Pancreas (tissue), 10 donors: ENCODE measurements at regions not wholly inside any gene's neighbourhood (a gene's known extent, or its start where the extent isn't known, plus 50 kb on each side); places are given as distances from the start of the nearest gene placed in this dataset.
"Not testable (repeated sequence)": the region's sequence is repeated elsewhere in the genome, so short reads cannot be mapped to it uniquely, and the experiment has no call there.

Experiments used
- ATAC-seq, 4 donors: fragments of 200-7000 bp; cut with Tn5 transposase; one replicate each; pipeline versions ENCODE4 v1.8.0 to v1.9.1; 2020; ENCODE audit warnings: mild to moderate bottlenecking in 4 of 4, moderate library complexity in 4 of 4
- DNase-seq, 6 donors: peaks; one replicate each; pipeline ENCODE4 v3.0.0-alpha.2; 2020
- FAIRE-seq: peaks from 2 replicates; lab custom pipeline; 2012; peaks lifted over from hg19 to GRCh38; lab: Jason Lieb, UNC
- H3K27ac ChIP-seq, 4 donors: fragments of 200-600 bp; sonication (generic); 1 replicate in 3 of 4; 2 replicates in 1 of 4; pipeline versions ENCODE4 v1.5.0 to v1.8.0; 2020
- H3K27me3 ChIP-seq, 4 donors: fragments of 200-600 bp; one replicate each; pipeline ENCODE4 v1.8.0; 2021
- H3K36me3 ChIP-seq, 3 donors: fragments of 200-600 bp; sonication (generic) in 1 of 3; one replicate each; pipeline versions ENCODE4 v1.5.0 to v1.8.0; 2020 to 2021
- H3K4me1 ChIP-seq, 3 donors: fragments of 200-600 bp; one replicate each; pipeline ENCODE4 v1.8.0; 2021
- H3K4me3 ChIP-seq, 4 donors: fragments of 200-600 bp; sonication (generic) in 2 of 4; one replicate each; pipeline versions ENCODE4 v1.5.0 to v1.8.0; 2020 to 2021
- H3K9me3 ChIP-seq, 4 donors: fragments of 200-600 bp; one replicate each; pipeline ENCODE4 v1.8.0; 2021
- CTCF ChIP-seq, 4 donors: fragments of 200-600 bp; sonication (generic) in 3 of 4; IDR thresholded peaks; one replicate each; pipeline versions ENCODE4 v1.5.0 to v1.8.0; 2021; ENCODE audit warnings: antibody characterized with exemption in 4 of 4
- WGBS, 2 donors: extraction: QIAGEN DNeasy Blood & Tissue Kit; methylation state at CpG; one replicate each; pipeline ENCODE4 v1.1.7; 2013; 5-methylcytosine and 5-hydroxymethylcytosine counted together
- intact Hi-C, 3 donors: fragments of 100-400 bp; cut with DNase I; formaldehyde crosslinking; loops; one replicate each; pipeline versions ENCODE4 v1.11.1 to v1.14.2; 2022
- donor health status: healthy with polysubstance abuse.
- donor health status: DM: no; HTN: no; CAD: no; lungs with moderate emphysema.
- donor health status: DM: no; HTN: no; CAD: no.
- donor health status: control.
- donor health status: control.
- donor health status: Bipolar disorder and iron deficiency.
- donor health status: DM: yes; HTN: yes; CAD: no.
- donor health status: DM: no; HTN: no; CAD: no.
- donor health status: DM: no; HTN: no; CAD: no.
- donor health status: DM: yes; HTN: yes; CAD: no.

GRCh38 chr1:121448851-121449250 lies 264.1 kb downstream of the SRGAP2C start:
- H3K27ac ChIP-seq, result no peak overlapping the region
- no peaks in the 10 kb centered on the region for H3K36me3 ChIP-seq
- 78 to 83% methylated on average over 2 of the region's 2 CpGs for WGBS, 2 donors
- intact Hi-C loops, result no loop called here
- DNase-seq, result no peak
- H3K4me1 ChIP-seq, result no peaks in the 10 kb centered on the region
- no peak for FAIRE-seq
- no peaks in the 10 kb centered on the region for H3K27me3 ChIP-seq
- TF ChIP-seq CTCF (IDR thresholded peaks at IDR 0.05), result no peak
- H3K9me3 ChIP-seq, result no peaks in the 10 kb centered on the region
- no peak overlapping the region for H3K4me3 ChIP-seq
- ATAC-seq, result no peak

GRCh38 chr1:121452484-121452883 lies 267.7 kb downstream of the SRGAP2C start:
- no peak for TF ChIP-seq CTCF (IDR thresholded peaks at IDR 0.05)
- no peak overlapping the region for H3K4me3 ChIP-seq
- H3K36me3 ChIP-seq, result no peaks in the 10 kb centered on the region
- ATAC-seq, result no peak
- H3K27ac ChIP-seq, result no peak overlapping the region
- no peaks in the 10 kb centered on the region for H3K4me1 ChIP-seq
- 94 to 95% methylated on average over 1 of the region's 1 CpG for WGBS, 2 donors
- no peak for DNase-seq
- no peak for FAIRE-seq
- no peaks in the 10 kb centered on the region for H3K9me3 ChIP-seq
- intact Hi-C loops, result no loop called here
- no peaks in the 10 kb centered on the region for H3K27me3 ChIP-seq

- Histone ChIP-seq H3K27ac (no peak overlapping the region), H3K27me3 (no peaks in the 10 kb centered on the region), H3K9me3 (no peaks in the 10 kb centered on the region), H3K4me3 (no peak overlapping the region), H3K36me3 (no peaks in the 10 kb centered on the region), H3K4me1 (no peaks in the 10 kb centered on the region)
- intact Hi-C loops, result no loop called here
- no peak for FAIRE-seq
- no peak for DNase-seq
- ATAC-seq, result peak in 1 of 4 donors; percentile 39
- 76 to 78% methylated on average over 2 of the region's 2 CpGs for WGBS, 2 donors
- no peak for TF ChIP-seq CTCF (IDR thresholded peaks at IDR 0.05)
These were observed 273.7 kb downstream of the SRGAP2C start for GRCh38 chr1:121458291-121459048.

- Histone ChIP-seq H3K27me3 (no peaks in the 10 kb centered on the region), H3K4me3 (no peak overlapping the region), H3K36me3 (no peaks in the 10 kb centered on the region), H3K27ac (no peak overlapping the region), H3K4me1 (no peaks in the 10 kb centered on the region), H3K9me3 (no peaks in the 10 kb centered on the region)
- intact Hi-C loops, result no loop called here
- ATAC-seq (no peak), FAIRE-seq (no peak), DNase-seq (no peak)
- no peak for TF ChIP-seq CTCF (IDR thresholded peaks at IDR 0.05)
- 82 to 85% methylated on average over 2 of the region's 2 CpGs for WGBS, 2 donors
These were observed 274.5 kb downstream of the SRGAP2C start for GRCh38 chr1:121459235-121459634.

GRCh38 chr1:121469395-121469794 lies 284.6 kb downstream of the SRGAP2C start:
- H3K36me3 ChIP-seq, DNase-seq, H3K9me3 ChIP-seq, H3K4me3 ChIP-seq, ATAC-seq, H3K27ac ChIP-seq, H3K4me1 ChIP-seq, FAIRE-seq, intact Hi-C loops, H3K27me3 ChIP-seq: not testable (repeated sequence)
- WGBS, 2 donors, result 79 to 89% methylated on average over 1 of the region's 1 CpG

GRCh38 chr1:121470401-121470800 lies 285.6 kb downstream of the SRGAP2C start:
- not testable (repeated sequence) for ATAC-seq

More at GRCh38 chr1:121470401-121470800, 285.6 kb downstream of the SRGAP2C start:
- H3K27ac ChIP-seq, H3K4me3 ChIP-seq, intact Hi-C loops, DNase-seq, FAIRE-seq, H3K27me3 ChIP-seq, H3K36me3 ChIP-seq, H3K9me3 ChIP-seq, H3K4me1 ChIP-seq: not testable (repeated sequence)
- 75% methylated on average over 2 of the region's 2 CpGs for WGBS, 2 donors
